Fibroblast of lung (primary cell): ENCODE measurements at regions not wholly inside any gene's neighbourhood (a gene's known extent, or its start where the extent isn't known, plus 50 kb on each side); places are given as distances from the start of the nearest gene placed in this dataset.

Experiments
- DNase-seq, 2 donors: peaks; one replicate each; pipeline versions ENCODE4 v3.0.0 to v3.0.0-alpha.2; 2010; ENCODE audit warnings: low read depth in 2 of 2
- H2AFZ ChIP-seq: 2 replicates; pipeline ENCODE4 v1.5.1; 2012; ENCODE audit warnings: low read length, control low read depth, inconsistent platforms
- H3K27ac ChIP-seq: 2 replicates; pipeline ENCODE4 v1.5.1; 2011; ENCODE audit warnings: low read length, control low read depth; ENCODE audit not compliant: insufficient read depth
- H3K27me3 ChIP-seq: 2 replicates; pipeline ENCODE4 v1.5.1; 2011; ENCODE audit warnings: mild to moderate bottlenecking, low read length; ENCODE audit not compliant: control insufficient read depth, insufficient read depth
- H3K36me3 ChIP-seq: 2 replicates; pipeline ENCODE4 v1.5.1; 2011; ENCODE audit warnings: low read length; ENCODE audit not compliant: control insufficient read depth, insufficient read depth
- H3K4me1 ChIP-seq: 2 replicates; pipeline ENCODE4 v1.5.1; 2011; ENCODE audit warnings: low read length; ENCODE audit not compliant: control insufficient read depth, insufficient read depth; ENCODE audit errors: extremely low read depth
- H3K4me2 ChIP-seq: 2 replicates; pipeline ENCODE4 v1.5.1; 2011; ENCODE audit warnings: low read length, control low read depth; ENCODE audit not compliant: insufficient read depth; ENCODE audit errors: extremely low read depth
- H3K4me3 ChIP-seq, 4 experiments: fragments of 200-600 bp in 1 of 4; sonication (generic) in 1 of 4; replicated peaks in 1 of 4; 2 replicates each; pipeline ENCODE4 v1.5.1; 2011 to 2016; ENCODE audit warnings: low read length in 4 of 4, low read depth in 3 of 4, mild to moderate bottlenecking in 3 of 4, control low read depth in 2 of 4, inconsistent platforms in 1 of 4, mixed read lengths in 1 of 4; ENCODE audit not compliant: insufficient read depth in 1 of 4; ENCODE audit errors: control extremely low read depth in 1 of 4
- H3K79me2 ChIP-seq: 2 replicates; pipeline ENCODE4 v1.5.1; 2012; ENCODE audit warnings: mild to moderate bottlenecking, low read length, inconsistent platforms; ENCODE audit not compliant: control insufficient read depth, insufficient read depth
- H3K9ac ChIP-seq: 2 replicates; pipeline ENCODE4 v1.5.1; 2011; ENCODE audit warnings: mild to moderate bottlenecking, low read length, control low read depth; ENCODE audit not compliant: insufficient read depth
- H3K9me3 ChIP-seq: 2 replicates; pipeline ENCODE4 v1.5.1; 2012; ENCODE audit warnings: low read depth, low read length; ENCODE audit not compliant: control insufficient read depth, insufficient read depth
- H4K20me1 ChIP-seq: 2 replicates; pipeline ENCODE4 v1.5.1; 2011; ENCODE audit warnings: low read length; ENCODE audit not compliant: control insufficient read depth, insufficient read depth; ENCODE audit errors: extremely low read depth
- CTCF ChIP-seq, 2 donors: IDR thresholded peaks in 1 of 2; conservative IDR thresholded peaks in 1 of 2; 1 replicate in 1 of 2; 2 replicates in 1 of 2; pipeline ENCODE4 v1.5.1; 2011 to 2012; ENCODE audit warnings: low read length in 2 of 2, control low read depth in 1 of 2, inconsistent platforms in 1 of 2, low read depth in 1 of 2, mild to moderate bottlenecking in 1 of 2
- EZH2 ChIP-seq: IDR thresholded peaks from 2 replicates; pipeline ENCODE4 v1.5.1; 2012; ENCODE audit warnings: low read length, control low read depth, mild to moderate bottlenecking; ENCODE audit errors: missing control alignments

- no peak overlapping the region for H3K9ac ChIP-seq
Observed at GRCh38 chr18:10401521-10401920, 52.9 kb upstream of the APCDD1 start.

GRCh38 chr18:10401930-10402329 is 52.5 kb upstream of the APCDD1 start:
- no peaks in the 10 kb centered on the region for H4K20me1 ChIP-seq
- no peaks in the 10 kb centered on the region for H3K9me3 ChIP-seq
- H3K4me3 ChIP-seq, result no peak overlapping the region
- no peak overlapping the region for H2AFZ ChIP-seq
- H3K27me3 ChIP-seq, result no peaks in the 10 kb centered on the region
- TF ChIP-seq CTCF (conservative IDR thresholded peaks at IDR 0.05 in 1 of 2, IDR thresholded peaks at IDR 0.05 in 1 of 2; ENCODE audit: low read depth in 1 of 2, low read length in 2 of 2) (no peak), EZH2 (no peak)
- no peaks in the 10 kb centered on the region for H3K36me3 ChIP-seq
- no peaks in the 10 kb centered on the region for H3K79me2 ChIP-seq
- H3K4me1 ChIP-seq, result no peaks in the 10 kb centered on the region
- no peak overlapping the region for H3K9ac ChIP-seq
- H3K4me2 ChIP-seq, result no peak overlapping the region
- DNase-seq, result no peak
- H3K27ac ChIP-seq, result no peak overlapping the region

More at GRCh38 chr18:10401521-10401920, 52.9 kb upstream of the APCDD1 start:
- DNase-seq, result peak in 1 of 2 donors; percentile 75
- Histone ChIP-seq H3K4me1 (no peaks in the 10 kb centered on the region), H3K9me3 (no peaks in the 10 kb centered on the region), H3K79me2 (no peaks in the 10 kb centered on the region), H3K27ac (no peak overlapping the region), H4K20me1 (no peaks in the 10 kb centered on the region), H3K4me2 (no peak overlapping the region), H3K27me3 (no peaks in the 10 kb centered on the region), H3K4me3 (no peak overlapping the region), H3K36me3 (no peaks in the 10 kb centered on the region), H2AFZ (no peak overlapping the region)
- TF ChIP-seq CTCF (conservative IDR thresholded peaks at IDR 0.05 in 1 of 2, IDR thresholded peaks at IDR 0.05 in 1 of 2; ENCODE audit: low read depth in 1 of 2, low read length in 2 of 2), result no peak
- no peak for TF ChIP-seq EZH2

GRCh38 chr18:10402871-10403559 is 51.4 kb upstream of the APCDD1 start:
- Histone ChIP-seq H3K9me3 (no peaks in the 10 kb centered on the region), H2AFZ (no peak overlapping the region), H3K4me2 (no peak overlapping the region), H3K27me3 (no peaks in the 10 kb centered on the region), H3K27ac (no peak overlapping the region), H3K36me3 (no peaks in the 10 kb centered on the region), H3K4me3 (no peak overlapping the region), H3K79me2 (no peaks in the 10 kb centered on the region), H4K20me1 (no peaks in the 10 kb centered on the region), H3K9ac (no peak overlapping the region), H3K4me1 (no peaks in the 10 kb centered on the region)
- TF ChIP-seq CTCF (conservative IDR thresholded peaks at IDR 0.05 in 1 of 2, IDR thresholded peaks at IDR 0.05 in 1 of 2; ENCODE audit: low read depth in 1 of 2, low read length in 2 of 2), result no peak
- no peak for TF ChIP-seq EZH2
- DNase-seq, result no peak
